SK-N-MC (cell line): ENCODE measurements at regions not wholly inside any gene's neighbourhood (a gene's known extent, or its start where the extent isn't known, plus 50 kb on each side); places are given as distances from the start of the nearest gene placed in this dataset.

Experiments used
- EZH2 ChIP-seq: fragments of 200-600 bp; sonication (generic); IDR thresholded peaks from one replicate; pipeline ENCODE4 v1.6.1; 2017; ENCODE audit warnings: antibody characterized with exemption
- FOXP2 ChIP-seq: optimal IDR thresholded peaks from 2 replicates; pipeline ENCODE3; 2011; ENCODE audit warnings: mild to moderate bottlenecking, moderate library complexity; ENCODE audit not compliant: insufficient read depth; ENCODE audit errors: extremely low read length, control extremely low read depth
- POLR2AphosphoS5 ChIP-seq: IDR thresholded peaks from 2 replicates; pipeline ENCODE4 v1.6.1; 2012; ENCODE audit warnings: mild to moderate bottlenecking, low read depth, low read length, borderline replicate concordance

DNA sequence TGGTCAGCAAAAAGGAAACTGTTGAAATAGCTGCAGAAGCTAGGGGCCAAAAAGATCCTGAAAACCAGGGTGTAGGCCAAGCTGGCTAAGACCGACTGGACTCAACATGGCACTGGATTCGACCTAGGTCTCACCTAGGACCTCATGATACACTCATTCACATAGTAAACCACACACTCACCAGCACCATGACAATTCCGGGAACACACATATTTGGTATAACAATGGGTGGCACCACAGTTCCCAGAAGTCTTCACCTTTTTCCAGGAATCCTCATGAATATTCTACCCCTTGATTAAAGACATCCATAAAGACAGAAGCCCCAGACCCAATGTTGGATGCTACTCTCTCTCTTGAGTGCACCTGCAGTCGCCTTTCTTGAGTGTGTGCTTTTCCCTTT is 460.1 kb downstream of the TMEM114 start:
- TF ChIP-seq EZH2 (no peak), POLR2AphosphoS5 (no peak), FOXP2 (no peak)
